G401 (cell line): ENCODE measurements at regions not wholly inside any gene's neighbourhood (a gene's known extent, or its start where the extent isn't known, plus 50 kb on each side); places are given as distances from the start of the nearest gene placed in this dataset.

ENCODE experiments used
- DNase-seq: peaks from one replicate; pipeline ENCODE4 v3.0.0-alpha.2; 2015; ENCODE audit warnings: low spot score
- in situ Hi-C: cut with HindIII; loops from 2 replicates; pipeline ENCODE4 v1.10.0; 2016; ENCODE audit warnings: low sequenced_read_pairs, mixed read lengths

DNA sequence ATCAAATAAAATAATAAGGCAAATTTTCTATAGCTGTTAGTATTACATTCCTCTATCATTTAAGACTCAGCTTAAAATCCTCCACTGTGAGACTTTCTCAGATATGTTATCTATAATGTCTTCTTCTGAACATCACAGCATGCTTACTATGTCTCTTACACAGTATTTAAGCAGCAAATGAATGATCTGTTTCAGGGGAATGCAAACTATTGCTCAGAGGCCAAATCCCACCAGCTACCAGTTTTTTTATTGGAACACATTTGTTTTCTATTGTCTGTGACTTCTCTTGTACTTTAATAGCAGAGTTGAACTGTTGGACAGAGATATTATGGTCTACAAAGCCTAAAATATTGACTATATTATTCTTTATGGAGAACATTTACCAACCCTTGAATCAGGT lies 59.6 kb downstream of the C3orf38 start:
- in situ Hi-C loops, result no loop called here
- DNase-seq, result no peak

DNA sequence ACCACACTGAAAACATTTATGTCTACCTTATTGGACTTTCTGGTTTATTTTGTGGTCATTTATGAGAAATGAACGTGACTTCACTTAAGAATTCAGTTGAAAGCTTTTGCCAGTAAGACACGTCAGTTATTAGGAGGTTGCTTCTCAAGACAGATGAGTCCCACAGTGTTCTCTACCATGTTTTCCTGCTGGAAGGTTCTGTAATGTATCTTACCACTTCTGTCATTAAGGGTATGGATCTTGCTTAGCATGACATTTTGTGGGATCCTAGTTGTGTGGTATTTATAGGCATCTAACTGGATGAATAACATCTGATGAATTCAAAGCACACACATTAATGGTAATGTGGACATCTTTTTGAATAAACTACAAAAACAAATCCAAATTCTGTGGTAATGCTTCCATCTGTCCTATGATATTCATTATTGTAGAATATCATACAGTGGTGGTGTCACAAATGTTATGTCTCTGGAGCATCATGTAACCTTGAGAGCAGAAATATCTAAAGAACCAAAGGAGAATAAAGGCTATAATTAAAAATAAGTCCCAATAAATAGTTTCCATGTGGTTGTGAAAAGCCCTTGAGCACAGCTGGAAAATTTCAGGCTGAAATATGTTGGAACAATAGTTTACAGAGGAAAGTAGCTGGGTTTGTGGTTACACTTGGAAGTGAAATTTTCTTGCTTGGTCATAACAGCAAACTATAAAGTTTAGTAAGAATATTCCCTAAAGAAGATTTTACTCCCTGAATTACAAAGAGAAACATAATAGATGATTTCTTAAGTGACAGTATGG lies 61.5 kb downstream of the C3orf38 start:
- no peak for DNase-seq
- in situ Hi-C loops, result no loop called here

- in situ Hi-C loops, result no loop called here
- peak; percentile 25 for DNase-seq
These were observed 69.5 kb downstream of the C3orf38 start for GRCh38 chr3:88219138-88219792.

DNA sequence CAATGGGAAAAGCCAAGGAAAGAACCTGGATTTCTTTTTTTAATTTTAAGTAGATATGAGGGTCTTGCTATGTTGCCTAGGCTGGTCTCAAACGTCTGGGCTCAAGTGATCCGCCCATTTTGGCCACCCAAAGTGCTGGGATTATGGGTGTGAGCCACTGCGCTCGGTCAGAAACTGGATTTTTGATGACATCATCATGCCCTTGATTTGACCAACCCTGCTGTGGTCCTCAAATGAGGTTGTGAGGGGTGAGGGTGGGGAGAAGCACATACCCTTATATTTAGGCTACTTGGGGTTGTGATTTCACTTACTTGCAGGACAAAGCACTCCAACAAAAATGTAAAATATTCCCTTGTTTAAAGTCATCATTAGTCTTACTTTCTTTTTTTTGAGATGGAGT lies 70.4 kb downstream of the C3orf38 start:
- in situ Hi-C loops, result no loop called here
- DNase-seq, result no peak

- in situ Hi-C loops, result no loop called here
These were observed 72.0 kb downstream of the C3orf38 start for GRCh38 chr3:88221726-88222125.

GRCh38 chr3:88222343-88222742 lies 72.6 kb downstream of the C3orf38 start:
- in situ Hi-C loops, result no loop called here
- DNase-seq, result no peak

More at GRCh38 chr3:88221726-88222125, 72.0 kb downstream of the C3orf38 start:
- no peak for DNase-seq

DNA sequence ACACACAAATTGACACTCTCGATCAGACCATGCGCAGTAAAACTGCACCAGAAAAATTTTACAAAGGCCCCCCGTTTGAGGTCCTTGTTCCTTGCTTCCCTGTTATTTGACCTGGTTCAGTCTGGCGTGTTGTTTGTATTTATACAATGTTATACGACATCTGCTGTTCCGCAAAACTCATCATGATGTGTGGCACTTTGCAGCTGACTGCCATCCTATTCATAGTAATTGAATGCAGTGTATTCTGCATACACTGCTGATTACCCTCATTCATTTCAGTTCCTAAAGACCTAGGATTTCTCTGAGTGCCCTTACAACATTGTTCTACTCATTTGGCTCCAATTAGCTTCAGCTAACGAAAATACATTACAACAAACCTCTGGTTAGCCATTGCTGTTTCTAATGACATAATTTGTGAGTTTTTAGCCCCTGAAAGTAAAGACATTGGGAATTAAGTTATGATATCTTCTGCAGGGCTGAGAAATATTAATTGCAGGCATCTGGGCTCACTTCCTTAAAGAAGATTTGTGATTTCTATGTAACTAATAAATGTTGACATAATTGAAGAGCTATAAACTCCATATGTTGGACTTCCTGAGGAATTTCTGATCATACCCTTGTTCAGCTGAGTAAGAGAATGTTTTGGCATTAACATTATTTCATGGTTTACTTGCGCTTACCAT lies 75.7 kb downstream of the C3orf38 start:
- in situ Hi-C loops, result no loop called here
- DNase-seq, result no peak

DNA sequence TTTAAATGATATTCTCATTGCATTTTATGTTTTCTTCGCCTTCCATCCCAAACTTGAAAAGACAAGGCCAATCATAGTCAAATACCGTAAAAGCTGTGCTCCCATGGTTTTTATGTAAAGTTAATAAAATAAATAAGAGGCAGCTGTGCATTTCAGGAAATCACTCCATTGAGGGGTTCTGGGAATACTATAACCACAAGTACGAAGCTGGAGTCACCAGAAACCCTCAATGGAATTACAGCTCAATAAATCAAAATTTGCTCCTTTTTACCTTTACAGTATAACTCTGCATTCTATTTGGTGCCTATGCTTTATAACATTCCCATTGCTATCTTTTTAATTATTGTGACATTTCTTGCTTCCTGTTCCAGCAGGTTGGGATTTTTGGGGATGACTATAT lies 77.2 kb downstream of the C3orf38 start:
- DNase-seq, result no peak
- in situ Hi-C loops, result no loop called here

GRCh38 chr3:88230638-88231037 lies 80.9 kb downstream of the C3orf38 start:
- in situ Hi-C loops, result no loop called here
- DNase-seq, result no peak

DNA sequence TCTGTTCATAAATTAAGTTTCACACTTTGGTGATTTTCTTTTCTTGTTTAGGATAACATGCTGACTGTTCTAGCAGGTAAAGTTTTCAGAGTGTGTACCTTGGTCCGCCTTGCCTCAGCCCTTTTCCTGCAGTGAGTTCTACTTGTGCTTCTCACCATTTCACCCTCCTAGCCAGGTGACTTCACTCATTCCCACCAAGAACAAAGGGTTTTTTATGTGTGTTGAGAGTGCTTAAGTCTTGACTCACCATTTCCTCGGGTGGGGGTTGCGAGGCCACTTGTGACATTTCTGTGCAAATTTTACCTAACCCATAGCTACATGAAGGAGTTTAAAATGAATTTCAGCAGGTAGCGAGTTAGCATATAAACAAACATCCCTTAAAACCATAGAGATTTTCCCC lies 81.4 kb downstream of the C3orf38 start:
- in situ Hi-C loops, result no loop called here
- no peak for DNase-seq

DNA sequence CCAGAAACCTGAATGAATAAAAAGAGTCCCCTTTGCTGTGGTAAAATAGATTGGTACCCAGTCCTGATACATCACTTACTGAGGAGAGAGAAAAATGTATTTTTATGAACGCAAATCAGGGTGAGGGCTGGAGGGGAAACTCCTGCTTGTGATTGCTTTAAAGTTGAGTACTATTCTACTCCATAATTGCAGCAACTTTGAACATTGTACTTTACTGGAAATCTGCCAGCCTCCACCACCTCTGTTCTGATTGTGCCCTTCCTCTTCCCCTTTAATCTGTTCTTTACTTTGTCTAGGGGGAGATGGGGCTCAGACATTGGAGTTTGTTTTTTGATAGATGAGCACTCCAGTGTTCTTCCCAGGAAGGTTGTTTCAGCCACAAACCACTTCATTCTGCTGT lies 81.9 kb downstream of the C3orf38 start:
- DNase-seq, result no peak
- in situ Hi-C loops, result no loop called here

GRCh38 chr3:88235102-88235501 lies 85.3 kb downstream of the C3orf38 start:
- no peak for DNase-seq
- in situ Hi-C loops, result no loop called here

GRCh38 chr3:88239870-88240269 lies 90.1 kb downstream of the C3orf38 start:
- DNase-seq, result no peak
- in situ Hi-C loops, result no loop called here

DNA sequence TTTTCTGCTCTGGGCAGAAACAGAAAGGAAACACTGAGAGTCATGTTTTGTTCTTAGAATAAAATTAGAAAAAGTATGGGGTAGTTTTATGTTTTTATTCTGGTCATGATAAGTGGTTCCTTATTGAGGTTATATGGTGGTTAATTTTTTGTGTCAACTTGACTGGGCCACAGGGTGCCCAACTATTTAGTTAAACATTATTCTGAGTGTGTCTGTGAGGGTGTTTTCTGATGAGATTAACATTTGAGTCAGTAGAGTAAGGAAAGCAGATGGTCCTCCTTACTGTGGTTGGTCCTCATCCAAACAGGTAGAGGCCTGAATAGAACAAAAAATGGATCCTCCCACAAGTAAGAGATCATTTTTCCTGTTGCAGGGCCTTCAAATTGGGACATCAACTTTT lies 98.9 kb downstream of the C3orf38 start:
- DNase-seq, result no peak
- in situ Hi-C loops, result no loop called here

GRCh38 chr3:88259045-88259444 lies 109.3 kb downstream of the C3orf38 start:
- in situ Hi-C loops, result no loop called here
- DNase-seq, result no peak

- no peak for DNase-seq
- in situ Hi-C loops, result no loop called here
These were observed 112.8 kb downstream of the C3orf38 start for GRCh38 chr3:88262527-88262926.

- in situ Hi-C loops, result no loop called here
- no peak for DNase-seq
These were observed 113.8 kb downstream of the C3orf38 start for GRCh38 chr3:88263417-88264100.

DNA sequence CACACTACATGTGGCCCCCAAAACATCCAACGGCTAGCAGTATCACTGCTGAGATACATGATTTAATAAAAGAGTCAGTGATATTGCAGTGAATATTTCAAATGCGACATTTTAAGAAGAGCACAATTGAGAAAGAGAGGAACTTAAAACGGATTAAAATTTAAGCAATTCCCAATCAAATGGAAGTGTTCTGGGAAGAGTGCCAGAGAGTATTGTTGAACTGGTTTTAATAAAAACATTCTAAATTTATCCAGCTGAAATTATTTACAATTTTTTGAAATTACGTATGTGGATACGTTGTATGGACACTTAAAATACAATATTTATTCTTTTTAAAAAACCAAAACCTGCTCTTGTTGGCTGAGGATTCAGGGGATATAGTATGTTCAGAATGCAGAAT lies 117.7 kb downstream of the C3orf38 start:
- no peak for DNase-seq
- in situ Hi-C loops, result no loop called here

DNA sequence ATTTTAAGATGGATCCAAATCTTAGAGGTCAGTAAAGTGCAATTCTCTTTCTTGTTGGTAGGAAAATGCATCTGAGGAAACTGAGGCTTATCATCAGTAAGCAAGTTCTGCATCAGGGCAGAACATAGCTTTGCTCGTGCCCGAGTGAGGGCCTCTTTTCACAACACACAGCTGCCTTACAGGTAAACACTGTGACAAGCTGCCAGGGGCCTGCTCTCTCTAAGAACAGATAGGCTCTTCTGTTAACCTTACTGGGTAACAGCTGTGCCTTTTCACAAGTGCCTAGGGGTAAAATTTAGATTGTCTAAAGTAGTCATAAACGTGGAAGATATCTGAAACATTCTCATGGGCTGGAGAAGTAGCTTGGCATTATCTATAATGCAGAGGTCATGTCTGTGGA lies 118.1 kb downstream of the C3orf38 start:
- in situ Hi-C loops, result no loop called here
- DNase-seq, result no peak

DNA sequence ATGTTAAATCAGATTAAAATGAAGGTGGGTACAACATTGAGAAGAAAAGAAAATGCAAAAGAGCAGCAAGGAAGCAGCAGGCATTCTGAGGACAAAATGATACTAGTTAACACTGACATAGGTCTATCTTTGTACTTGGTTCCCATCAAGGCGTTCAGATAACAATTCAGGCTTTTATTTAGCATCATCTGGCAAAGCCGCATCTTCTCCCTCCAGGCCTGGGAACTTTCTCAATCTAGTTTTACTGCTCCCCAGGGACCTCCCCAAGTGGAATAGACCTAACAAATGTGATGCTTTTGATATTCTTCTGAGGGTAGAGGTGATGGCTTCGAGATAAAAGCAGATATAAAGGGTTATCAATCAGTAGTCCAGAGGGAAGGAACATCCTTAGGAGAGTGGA lies 130.6 kb downstream of the C3orf38 start:
- in situ Hi-C loops, result no loop called here
- DNase-seq, result no peak
